ENCODE measurements at regions not wholly inside any gene's neighbourhood (a gene's known extent, or its start where the extent isn't known, plus 50 kb on each side); places are given as distances from the start of the nearest gene placed in this dataset.

DNA sequence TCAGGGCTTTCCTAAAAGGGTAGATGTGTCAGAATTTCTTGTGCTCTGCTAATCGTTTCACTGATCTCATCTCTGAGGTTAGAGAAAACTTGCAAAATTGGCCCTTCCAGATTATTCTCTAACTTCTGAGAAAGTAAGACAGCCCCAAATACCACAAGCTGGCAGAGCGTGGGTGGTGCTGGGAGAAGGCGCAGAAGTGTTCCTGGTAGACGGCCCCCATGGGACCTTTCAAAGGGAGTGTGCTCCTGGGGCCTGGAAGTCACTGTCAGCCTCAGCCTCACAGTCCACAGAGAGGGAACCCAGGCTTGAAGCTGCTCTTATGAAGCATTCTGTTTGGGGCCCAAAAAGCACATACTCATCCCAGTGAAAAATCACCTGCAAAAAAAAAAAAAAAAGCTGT is 86.5 kb upstream of the PFN2 start:
- DNase-seq (ENCODE audit: low spot score in 2 of 2), result no peak
- Histone ChIP-seq H3K27ac (no peak overlapping the region), H3K36me3 (no peaks in the 10 kb centered on the region), H3K4me1 (peaks cover 0 to 6% of the 10 kb centered on the region in 2 donors), H3K4me3 (no peak overlapping the region), H3K27me3 (no peaks in the 10 kb centered on the region), H3K9me3 (no peaks in the 10 kb centered on the region)
- intact Hi-C loops (cut with DNase I), result no loop called here
- TF ChIP-seq, protein P1, sequence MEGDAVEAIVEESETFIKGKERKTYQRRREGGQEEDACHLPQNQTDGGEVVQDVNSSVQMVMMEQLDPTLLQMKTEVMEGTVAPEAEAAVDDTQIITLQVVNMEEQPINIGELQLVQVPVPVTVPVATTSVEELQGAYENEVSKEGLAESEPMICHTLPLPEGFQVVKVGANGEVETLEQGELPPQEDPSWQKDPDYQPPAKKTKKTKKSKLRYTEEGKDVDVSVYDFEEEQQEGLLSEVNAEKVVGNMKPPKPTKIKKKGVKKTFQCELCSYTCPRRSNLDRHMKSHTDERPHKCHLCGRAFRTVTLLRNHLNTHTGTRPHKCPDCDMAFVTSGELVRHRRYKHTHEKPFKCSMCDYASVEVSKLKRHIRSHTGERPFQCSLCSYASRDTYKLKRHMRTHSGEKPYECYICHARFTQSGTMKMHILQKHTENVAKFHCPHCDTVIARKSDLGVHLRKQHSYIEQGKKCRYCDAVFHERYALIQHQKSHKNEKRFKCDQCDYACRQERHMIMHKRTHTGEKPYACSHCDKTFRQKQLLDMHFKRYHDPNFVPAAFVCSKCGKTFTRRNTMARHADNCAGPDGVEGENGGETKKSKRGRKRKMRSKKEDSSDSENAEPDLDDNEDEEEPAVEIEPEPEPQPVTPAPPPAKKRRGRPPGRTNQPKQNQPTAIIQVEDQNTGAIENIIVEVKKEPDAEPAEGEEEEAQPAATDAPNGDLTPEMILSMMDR (IDR thresholded peaks at IDR 0.05), result no peak

DNA sequence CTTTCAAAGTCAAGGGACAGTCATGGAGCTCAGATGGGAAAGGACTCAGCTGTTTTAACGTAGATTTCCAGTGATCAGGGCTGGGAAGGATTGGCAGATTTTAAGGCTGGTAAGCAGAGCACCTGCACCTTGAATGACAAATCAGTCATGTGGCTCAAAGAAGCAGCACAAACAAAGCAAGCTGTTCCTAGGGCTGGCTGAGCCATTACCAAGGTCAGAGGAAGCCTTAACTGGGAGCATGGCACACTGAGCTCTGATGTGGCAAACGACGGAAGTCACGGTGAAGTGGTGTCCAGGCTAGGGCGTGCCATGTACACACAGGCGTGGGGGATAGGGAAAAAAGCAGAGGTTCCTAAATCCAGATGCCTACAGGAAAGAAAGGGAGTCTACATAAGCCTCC is 84.6 kb upstream of the PFN2 start:
- no peak overlapping the region for H3K27ac ChIP-seq
- H3K4me1 ChIP-seq, result no peaks in the 10 kb centered on the region

DNA sequence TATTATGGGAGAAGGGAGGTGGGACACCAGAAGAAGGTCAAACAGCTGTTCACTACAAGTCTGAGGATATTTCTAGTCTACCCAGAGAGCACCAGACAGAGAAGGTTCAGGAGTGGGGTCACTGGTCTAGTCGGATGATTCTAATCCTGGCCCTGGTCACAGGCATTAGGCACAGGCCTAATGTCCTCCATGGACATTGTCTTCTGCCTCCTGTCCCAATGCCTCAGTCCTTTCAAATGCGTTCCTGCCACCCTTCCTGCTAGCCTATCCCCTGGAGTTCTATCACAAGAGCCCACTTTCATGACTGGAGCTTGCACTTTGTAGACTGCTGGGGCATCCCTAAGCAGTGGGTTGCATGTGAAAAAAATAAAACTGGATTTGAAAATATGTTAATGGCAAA is 83.9 kb upstream of the PFN2 start:
- Histone ChIP-seq H3K4me3 (no peak overlapping the region), H3K27me3 (no peaks in the 10 kb centered on the region), H3K36me3 (no peaks in the 10 kb centered on the region), H3K27ac (no peak overlapping the region), H3K4me1 (no peaks in the 10 kb centered on the region), H3K9me3 (no peaks in the 10 kb centered on the region)
- no peak for DNase-seq (ENCODE audit: low spot score in 2 of 2)
- intact Hi-C loops (cut with DNase I), result no loop called here
- TF ChIP-seq, protein P1 (IDR thresholded peaks at IDR 0.05), result no peak

More for the DNA sequence above, 84.6 kb upstream of the PFN2 start:
- TF ChIP-seq, protein P1 (IDR thresholded peaks at IDR 0.05), result no peak
- intact Hi-C loops (cut with DNase I), result no loop called here
- H3K9me3 ChIP-seq, result no peaks in the 10 kb centered on the region
- no peak for DNase-seq (ENCODE audit: low spot score in 2 of 2)
- H3K27me3 ChIP-seq, result no peaks in the 10 kb centered on the region
- no peaks in the 10 kb centered on the region for H3K36me3 ChIP-seq
- no peak overlapping the region for H3K4me3 ChIP-seq

DNA sequence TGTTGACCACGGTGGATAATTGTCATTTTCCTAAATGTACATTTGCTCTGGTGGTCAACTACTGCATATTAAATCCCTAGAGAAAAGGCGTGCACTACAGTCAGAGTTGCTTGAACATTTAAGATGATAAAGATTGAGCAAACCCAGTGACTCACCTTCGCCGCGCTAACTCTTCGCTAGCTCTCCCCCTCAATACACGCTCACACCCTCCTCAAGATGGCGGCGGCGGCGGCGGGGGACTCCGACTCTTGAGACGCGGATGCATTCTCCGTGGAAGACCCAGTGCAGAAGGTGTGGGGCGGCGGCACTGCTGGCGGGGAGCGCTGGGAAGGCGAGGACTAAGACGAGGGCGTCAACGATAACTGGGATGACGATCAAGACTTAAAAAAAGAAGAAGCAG is 79.8 kb upstream of the PFN2 start:
- no peak for DNase-seq (ENCODE audit: low spot score in 2 of 2)
- Histone ChIP-seq H3K27me3 (no peaks in the 10 kb centered on the region), H3K36me3 (no peaks in the 10 kb centered on the region), H3K4me1 (no peaks in the 10 kb centered on the region), H3K4me3 (no peak overlapping the region), H3K9me3 (no peaks in the 10 kb centered on the region), H3K27ac (no peak overlapping the region)
- TF ChIP-seq, protein P1 (IDR thresholded peaks at IDR 0.05), result no peak
- intact Hi-C loops (cut with DNase I), result no loop called here

DNA sequence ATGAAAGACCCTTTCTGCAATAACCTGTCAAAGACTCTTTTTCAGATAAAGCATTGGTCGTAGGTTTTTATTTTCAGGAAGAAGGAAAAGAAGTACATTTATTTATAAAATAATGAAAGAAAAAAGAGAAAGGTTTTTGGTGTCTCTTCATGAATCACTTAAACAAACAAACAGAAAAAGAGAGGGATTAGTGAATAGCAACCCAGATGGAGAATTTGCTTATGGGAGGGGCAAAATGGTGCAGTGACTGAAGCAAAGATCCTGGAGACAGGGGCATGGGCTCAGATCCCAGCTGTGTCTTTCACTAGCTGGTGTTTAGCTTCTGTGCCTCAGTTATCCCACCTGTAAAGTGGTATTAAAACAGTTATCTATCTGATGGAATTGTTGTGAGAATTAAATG is 78.6 kb upstream of the PFN2 start:
- Histone ChIP-seq H3K27ac (no peak overlapping the region), H3K36me3 (no peaks in the 10 kb centered on the region), H3K9me3 (peaks cover 0 to 2% of the 10 kb centered on the region in 2 donors), H3K4me3 (no peak overlapping the region), H3K27me3 (no peaks in the 10 kb centered on the region), H3K4me1 (no peaks in the 10 kb centered on the region)
- TF ChIP-seq, protein P1 (IDR thresholded peaks at IDR 0.05), result no peak
- intact Hi-C loops (cut with DNase I), result no loop called here
- DNase-seq (ENCODE audit: low spot score in 2 of 2), result no peak

DNA sequence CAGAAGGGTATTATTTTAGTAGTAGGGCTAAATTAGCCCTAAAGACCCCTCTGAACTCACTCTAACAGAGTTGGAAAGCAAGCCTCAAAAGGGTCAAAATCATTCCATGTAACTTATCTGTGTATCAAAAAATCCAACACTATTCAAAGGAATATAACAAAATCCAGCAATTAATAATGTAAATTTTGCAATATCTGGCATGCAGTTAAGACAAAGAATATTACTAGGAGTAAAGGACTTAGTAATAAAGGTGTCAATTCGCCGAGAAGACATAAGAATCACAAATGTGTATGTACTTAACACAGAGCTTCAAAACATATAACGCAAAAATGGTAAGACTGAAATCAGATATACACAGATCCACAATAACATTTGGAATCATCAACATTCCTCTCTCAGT is 71.2 kb upstream of the PFN2 start:
- intact Hi-C loops (cut with DNase I), result no loop called here
- H3K36me3 ChIP-seq, result no peaks in the 10 kb centered on the region
- H3K4me3 ChIP-seq, result no peak overlapping the region
- H3K9me3 ChIP-seq, result peaks cover 3 to 23% of the 10 kb centered on the region in 2 donors
- H3K4me1 ChIP-seq, result no peaks in the 10 kb centered on the region
- no peaks in the 10 kb centered on the region for H3K27me3 ChIP-seq
- TF ChIP-seq, protein P1 (IDR thresholded peaks at IDR 0.05), result no peak
- no peak overlapping the region for H3K27ac ChIP-seq
- DNase-seq (ENCODE audit: low spot score in 2 of 2), result no peak

Data from ascending aorta (tissue), 2 donors.